ENCODE measurements at regions not wholly inside any gene's neighbourhood (a gene's known extent, or its start where the extent isn't known, plus 50 kb on each side); places are given as distances from the start of the nearest gene placed in this dataset.

- no peak for DNase-seq
These were observed 226.4 kb downstream of the FGFR2 start for GRCh38 chr10:121371836-121372235.

GRCh38 chr10:121373411-121373810 lies 224.8 kb downstream of the FGFR2 start:
- intact Hi-C loops (cut with DNase I): no loop called here
- H3K36me3 ChIP-seq: no peaks in the 10 kb centered on the region
- H3K27ac ChIP-seq: no peak overlapping the region
- H3K4me1 ChIP-seq: no peaks in the 10 kb centered on the region
- H3K9me3 ChIP-seq: no peaks in the 10 kb centered on the region
- H3K27me3 ChIP-seq: no peaks in the 10 kb centered on the region
- TF ChIP-seq, protein P1, sequence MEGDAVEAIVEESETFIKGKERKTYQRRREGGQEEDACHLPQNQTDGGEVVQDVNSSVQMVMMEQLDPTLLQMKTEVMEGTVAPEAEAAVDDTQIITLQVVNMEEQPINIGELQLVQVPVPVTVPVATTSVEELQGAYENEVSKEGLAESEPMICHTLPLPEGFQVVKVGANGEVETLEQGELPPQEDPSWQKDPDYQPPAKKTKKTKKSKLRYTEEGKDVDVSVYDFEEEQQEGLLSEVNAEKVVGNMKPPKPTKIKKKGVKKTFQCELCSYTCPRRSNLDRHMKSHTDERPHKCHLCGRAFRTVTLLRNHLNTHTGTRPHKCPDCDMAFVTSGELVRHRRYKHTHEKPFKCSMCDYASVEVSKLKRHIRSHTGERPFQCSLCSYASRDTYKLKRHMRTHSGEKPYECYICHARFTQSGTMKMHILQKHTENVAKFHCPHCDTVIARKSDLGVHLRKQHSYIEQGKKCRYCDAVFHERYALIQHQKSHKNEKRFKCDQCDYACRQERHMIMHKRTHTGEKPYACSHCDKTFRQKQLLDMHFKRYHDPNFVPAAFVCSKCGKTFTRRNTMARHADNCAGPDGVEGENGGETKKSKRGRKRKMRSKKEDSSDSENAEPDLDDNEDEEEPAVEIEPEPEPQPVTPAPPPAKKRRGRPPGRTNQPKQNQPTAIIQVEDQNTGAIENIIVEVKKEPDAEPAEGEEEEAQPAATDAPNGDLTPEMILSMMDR (IDR thresholded peaks at IDR 0.05): no peak
- DNase-seq (no peak), ATAC-seq (no peak)
- no peak overlapping the region for H3K4me3 ChIP-seq

More at GRCh38 chr10:121371836-121372235, 226.4 kb downstream of the FGFR2 start:
- TF ChIP-seq, protein P1 (IDR thresholded peaks at IDR 0.05): no peak
- ATAC-seq: no peak
- no peaks in the 10 kb centered on the region for H3K4me1 ChIP-seq
- intact Hi-C loops (cut with DNase I): no loop called here
- H3K4me3 ChIP-seq: no peak overlapping the region
- H3K27me3 ChIP-seq: no peaks in the 10 kb centered on the region
- H3K36me3 ChIP-seq: no peaks in the 10 kb centered on the region
- no peak overlapping the region for H3K27ac ChIP-seq
- H3K9me3 ChIP-seq: no peaks in the 10 kb centered on the region

- Histone ChIP-seq H3K27ac (no peak overlapping the region), H3K27me3 (no peaks in the 10 kb centered on the region), H3K4me1 (no peaks in the 10 kb centered on the region), H3K9me3 (no peaks in the 10 kb centered on the region), H3K4me3 (no peak overlapping the region), H3K36me3 (no peaks in the 10 kb centered on the region)
- intact Hi-C loops (cut with DNase I): no loop called here
- no peak for ATAC-seq
- TF ChIP-seq, protein P1 (IDR thresholded peaks at IDR 0.05): no peak
- no peak for DNase-seq
These were observed 224.1 kb downstream of the FGFR2 start for GRCh38 chr10:121374121-121374520.

GRCh38 chr10:121375172-121375571 lies 223.1 kb downstream of the FGFR2 start:
- DNase-seq: no peak

GRCh38 chr10:121378251-121378801 lies 219.9 kb downstream of the FGFR2 start:
- TF ChIP-seq, protein P1 (IDR thresholded peaks at IDR 0.05): no peak
- H3K4me3 ChIP-seq: no peak overlapping the region
- ATAC-seq (no peak), DNase-seq (no peak)
- H3K27me3 ChIP-seq: no peaks in the 10 kb centered on the region
- no peaks in the 10 kb centered on the region for H3K36me3 ChIP-seq
- no peaks in the 10 kb centered on the region for H3K9me3 ChIP-seq
- H3K4me1 ChIP-seq: no peaks in the 10 kb centered on the region
- no peak overlapping the region for H3K27ac ChIP-seq
- intact Hi-C loops (cut with DNase I): no loop called here

More at GRCh38 chr10:121375172-121375571, 223.1 kb downstream of the FGFR2 start:
- H3K4me3 ChIP-seq: no peak overlapping the region
- no peaks in the 10 kb centered on the region for H3K36me3 ChIP-seq
- TF ChIP-seq, protein P1 (IDR thresholded peaks at IDR 0.05): no peak
- ATAC-seq: no peak
- no peak overlapping the region for H3K27ac ChIP-seq
- H3K9me3 ChIP-seq: no peaks in the 10 kb centered on the region
- intact Hi-C loops (cut with DNase I): no loop called here
- H3K4me1 ChIP-seq: no peaks in the 10 kb centered on the region
- H3K27me3 ChIP-seq: no peaks in the 10 kb centered on the region

DNA sequence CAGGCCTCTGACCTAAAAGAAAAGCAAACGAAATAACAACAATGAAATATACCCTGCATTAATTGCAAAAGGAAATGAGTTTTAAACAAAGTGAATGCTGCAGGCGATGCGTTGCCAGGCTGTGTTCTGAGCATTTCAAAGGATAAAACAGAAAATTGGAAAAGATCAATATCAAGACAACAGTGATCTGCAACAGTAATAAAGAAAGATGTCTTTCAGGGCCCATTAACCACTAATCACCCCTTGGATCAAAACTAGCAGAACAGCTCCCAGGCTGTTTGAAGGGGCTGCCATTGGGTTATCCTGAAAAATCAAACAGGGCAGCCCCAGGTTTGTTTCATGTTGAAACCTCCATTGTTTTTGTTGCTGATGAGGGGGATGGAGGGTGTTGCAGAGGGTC lies 219.2 kb downstream of the FGFR2 start:
- Histone ChIP-seq H3K27ac (no peak overlapping the region), H3K4me3 (no peak overlapping the region), H3K9me3 (no peaks in the 10 kb centered on the region), H3K27me3 (no peaks in the 10 kb centered on the region), H3K36me3 (no peaks in the 10 kb centered on the region), H3K4me1 (no peaks in the 10 kb centered on the region)
- ATAC-seq: no peak
- no peak for DNase-seq
- intact Hi-C loops (cut with DNase I): no loop called here
- TF ChIP-seq, protein P1 (IDR thresholded peaks at IDR 0.05): no peak

Measured in upper lobe of right lung (tissue), 1 donor.